GM19239 (cell line): ENCODE measurements at regions not wholly inside any gene's neighbourhood (a gene's known extent, or its start where the extent isn't known, plus 50 kb on each side); places are given as distances from the start of the nearest gene placed in this dataset.
A peak's percentile ranks its signal among the peaks of the same experiment; 100 is the strongest.

ENCODE experiments used
- DNase-seq: peaks from one replicate; pipeline ENCODE4 v3.0.0; 2011; ENCODE audit warnings: low spot score; ENCODE audit not compliant: insufficient read length
- FAIRE-seq: peaks from 2 replicates; lab custom pipeline; 2011; peaks lifted over from hg19 to GRCh38; lab: Jason Lieb, UNC

GRCh38 chr13:74895042-74895796 lies 586.8 kb downstream of the TBC1D4 start:
- no peak for DNase-seq
- FAIRE-seq, result no peak

- DNase-seq, result no peak
- no peak for FAIRE-seq
Observed at GRCh38 chr13:74892096-74892495, 589.9 kb downstream of the TBC1D4 start.

- DNase-seq, result no peak
- no peak for FAIRE-seq
Observed at GRCh38 chr13:74891610-74892009, 590.4 kb downstream of the TBC1D4 start.

DNA sequence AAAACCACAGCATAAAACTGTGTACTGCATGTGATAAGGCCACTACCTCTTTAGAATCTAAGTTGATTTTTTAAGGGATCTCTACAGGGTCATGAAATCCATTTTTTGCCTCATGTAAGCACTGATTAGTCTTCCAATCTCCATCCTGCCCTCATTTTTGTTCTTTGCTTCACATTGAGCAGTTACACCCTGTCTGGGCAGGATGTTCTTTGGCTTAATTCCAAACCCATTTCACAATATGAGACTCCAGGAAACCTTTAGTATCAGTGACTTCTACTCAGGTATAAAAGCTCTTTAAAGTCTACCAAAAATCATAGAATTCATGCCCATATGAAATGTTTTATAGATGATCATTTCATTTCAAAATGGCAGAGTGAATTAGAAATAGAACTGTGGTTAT lies 592.6 kb downstream of the TBC1D4 start:
- DNase-seq, result no peak
- no peak for FAIRE-seq

DNA sequence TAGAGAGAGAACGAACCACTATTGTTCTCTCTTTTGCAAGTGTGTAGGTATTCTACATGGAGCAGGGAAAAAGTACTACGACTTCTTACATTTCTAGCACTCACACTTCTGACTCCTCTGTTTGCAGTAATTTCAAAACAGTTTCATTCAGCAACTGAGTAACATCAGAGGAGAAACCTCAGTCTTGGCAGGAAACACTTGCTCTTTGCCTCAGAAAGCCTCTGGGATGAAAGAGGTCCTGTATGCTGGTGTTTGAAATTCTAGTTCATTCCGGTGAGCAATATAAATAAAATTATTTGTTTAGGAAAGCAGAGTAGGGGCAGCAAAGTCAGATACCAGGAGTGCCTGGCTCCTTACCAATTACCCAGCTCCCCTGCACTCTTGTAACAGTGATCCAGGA lies 595.5 kb downstream of the TBC1D4 start:
- DNase-seq (no peak), FAIRE-seq (no peak)

DNA sequence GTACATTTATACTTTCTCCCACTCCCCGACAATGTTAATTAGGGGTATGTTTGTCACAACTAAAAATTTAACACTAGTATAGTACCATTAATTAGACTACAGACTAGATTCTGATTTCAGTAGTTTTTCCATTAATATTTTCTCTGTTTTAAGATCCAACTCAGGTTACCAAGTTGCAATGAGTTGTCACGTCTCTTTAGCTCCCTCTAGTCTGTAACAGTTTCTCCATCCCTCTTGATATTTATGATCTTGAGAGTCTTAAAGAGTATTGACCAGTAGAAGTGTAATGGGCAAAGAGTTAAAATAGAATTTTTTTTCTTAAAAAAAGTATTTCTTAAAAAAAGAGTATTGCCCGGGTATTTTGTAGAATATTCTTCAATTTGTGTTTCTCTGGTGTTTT lies 598.1 kb downstream of the TBC1D4 start:
- FAIRE-seq (no peak), DNase-seq (no peak)

DNA sequence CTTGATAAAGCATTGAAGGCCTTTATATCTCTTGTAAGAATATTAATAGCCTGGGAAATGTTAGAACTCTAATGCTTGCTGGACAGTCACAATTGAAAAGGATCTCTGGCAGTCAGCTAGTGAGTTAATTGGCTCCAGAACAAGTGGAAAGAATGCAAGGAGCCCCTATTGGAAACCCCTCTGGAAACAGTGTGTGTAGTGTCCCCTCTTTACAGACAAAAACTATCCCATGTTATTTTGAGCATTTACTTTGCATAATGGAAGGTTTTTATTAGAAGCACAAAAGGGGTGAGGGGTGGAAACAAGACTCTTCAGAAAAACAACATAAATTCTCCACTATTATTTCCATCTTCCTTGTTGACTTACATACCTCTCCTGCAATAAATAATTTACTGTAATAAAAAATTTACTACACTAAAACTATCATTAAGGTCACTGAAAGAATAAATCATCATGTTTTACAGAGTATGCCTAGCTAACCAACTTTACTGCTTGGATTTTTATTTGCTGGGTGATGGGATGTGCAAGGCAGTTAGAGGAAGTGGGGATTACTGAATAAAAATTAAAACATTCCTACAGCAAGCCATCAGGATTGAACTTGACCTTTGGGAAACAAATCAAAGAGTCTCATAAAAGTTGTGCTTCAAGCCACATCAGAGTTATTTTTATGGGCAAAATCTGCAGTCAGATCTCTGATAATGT lies 610.4 kb downstream of the TBC1D4 start:
- no peak for FAIRE-seq
- no peak for DNase-seq

GRCh38 chr13:74870865-74871264 lies 611.1 kb downstream of the TBC1D4 start:
- FAIRE-seq (no peak), DNase-seq (no peak)

DNA sequence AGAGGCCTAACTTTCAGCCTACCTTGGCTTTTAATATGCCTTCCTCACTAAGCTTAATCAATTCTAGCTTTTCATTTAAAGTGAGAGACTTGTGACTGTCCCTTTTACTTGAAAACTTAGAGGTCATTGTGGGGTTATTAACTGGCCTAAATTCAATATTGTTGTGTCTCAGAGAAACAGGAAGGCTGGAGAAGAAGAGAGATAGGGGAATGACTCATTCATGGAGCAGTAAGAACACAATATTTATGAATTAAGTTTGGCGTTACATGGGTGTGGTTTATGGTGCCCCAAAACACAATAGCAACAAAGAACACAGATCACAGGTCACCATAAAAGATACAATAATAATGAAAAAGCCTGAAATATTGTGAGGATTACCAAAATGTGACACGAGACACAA lies 612.1 kb downstream of the TBC1D4 start:
- FAIRE-seq (no peak), DNase-seq (no peak)

GRCh38 chr13:74868049-74868448 lies 613.9 kb downstream of the TBC1D4 start:
- no peak for FAIRE-seq
- DNase-seq, result no peak

DNA sequence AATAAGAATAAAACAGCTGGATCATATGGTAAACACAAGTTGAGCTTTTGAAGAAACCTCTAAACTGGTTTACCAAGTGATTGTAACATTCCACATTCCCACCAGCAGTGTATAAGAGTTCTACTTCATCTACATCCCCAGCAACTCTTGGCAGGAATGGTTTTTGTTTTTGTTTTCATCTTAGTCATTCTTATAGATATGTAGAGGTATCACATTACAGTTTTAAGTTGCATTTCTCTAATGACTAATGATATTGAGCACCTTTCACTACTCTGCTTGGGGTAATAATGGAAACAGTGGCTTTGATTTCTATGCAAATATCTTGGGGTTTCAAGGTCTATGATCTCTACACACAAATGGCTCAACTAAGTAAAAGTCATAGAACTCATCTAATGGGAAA lies 614.5 kb downstream of the TBC1D4 start:
- FAIRE-seq (no peak), DNase-seq (no peak)

- peak; percentile 21 for FAIRE-seq
- no peak for DNase-seq
Observed at GRCh38 chr13:74866101-74866500, 615.9 kb downstream of the TBC1D4 start.

DNA sequence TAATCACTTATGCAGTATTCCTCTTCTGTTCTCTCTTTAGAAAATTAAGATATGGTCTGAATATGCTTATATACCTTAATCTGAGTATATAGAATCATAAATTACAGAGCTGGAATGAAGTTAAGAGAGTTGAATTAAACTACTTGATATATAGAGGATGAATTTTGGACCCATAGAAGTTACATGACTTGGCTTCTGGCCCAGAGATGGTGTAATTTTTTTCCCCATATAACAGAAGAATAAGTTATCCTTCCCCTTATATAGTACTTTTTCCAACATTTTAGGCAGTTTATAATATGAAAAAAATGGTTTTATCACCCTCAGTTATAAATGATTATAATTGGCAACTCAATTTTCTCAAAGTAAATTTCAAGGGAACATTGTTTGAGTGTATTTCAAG lies 616.3 kb downstream of the TBC1D4 start:
- no peak for FAIRE-seq
- no peak for DNase-seq

GRCh38 chr13:74860789-74861188 lies 621.2 kb downstream of the TBC1D4 start:
- DNase-seq (no peak), FAIRE-seq (no peak)

DNA sequence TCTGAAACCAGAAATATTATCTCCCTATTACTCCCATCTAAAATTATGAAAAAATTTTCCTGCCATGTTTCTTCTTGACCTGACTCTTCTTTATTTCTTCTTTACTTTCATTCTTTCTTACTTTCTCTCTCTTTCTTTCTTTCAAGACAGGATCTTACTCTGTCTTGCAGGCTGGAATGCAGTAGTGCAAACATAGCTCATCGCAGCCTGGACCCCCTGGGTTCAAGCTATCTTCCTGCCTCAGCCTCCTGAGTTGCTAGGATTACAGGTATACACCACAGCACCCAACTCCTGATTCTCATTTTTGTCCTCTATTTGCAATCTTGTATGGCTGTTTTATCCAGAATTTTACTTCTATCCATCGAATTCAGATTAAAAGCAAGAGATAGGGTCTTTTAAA lies 631.1 kb downstream of the TBC1D4 start:
- no peak for FAIRE-seq
- DNase-seq, result no peak

DNA sequence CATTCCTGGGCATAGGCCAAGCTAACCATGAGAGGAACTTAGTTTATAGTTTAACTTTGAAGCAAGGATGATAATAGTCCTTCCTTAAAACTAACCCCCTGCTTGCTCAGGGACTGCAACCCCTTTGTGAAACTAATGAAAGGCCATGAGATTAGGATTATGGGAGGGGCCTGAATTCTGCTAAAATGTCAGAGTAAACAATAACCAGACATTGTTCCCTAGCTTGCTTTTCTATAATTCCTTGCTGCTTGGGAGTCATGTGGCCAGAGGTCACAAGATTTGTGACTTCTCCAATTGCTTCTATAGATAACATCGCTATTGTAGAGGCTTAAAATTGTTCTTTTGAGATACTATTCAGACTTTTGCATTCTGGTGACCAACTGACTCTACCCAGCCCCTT lies 634.0 kb downstream of the TBC1D4 start:
- FAIRE-seq, result no peak
- DNase-seq, result no peak

GRCh38 chr13:74845806-74846205 lies 636.2 kb downstream of the TBC1D4 start:
- DNase-seq (no peak), FAIRE-seq (no peak)

DNA sequence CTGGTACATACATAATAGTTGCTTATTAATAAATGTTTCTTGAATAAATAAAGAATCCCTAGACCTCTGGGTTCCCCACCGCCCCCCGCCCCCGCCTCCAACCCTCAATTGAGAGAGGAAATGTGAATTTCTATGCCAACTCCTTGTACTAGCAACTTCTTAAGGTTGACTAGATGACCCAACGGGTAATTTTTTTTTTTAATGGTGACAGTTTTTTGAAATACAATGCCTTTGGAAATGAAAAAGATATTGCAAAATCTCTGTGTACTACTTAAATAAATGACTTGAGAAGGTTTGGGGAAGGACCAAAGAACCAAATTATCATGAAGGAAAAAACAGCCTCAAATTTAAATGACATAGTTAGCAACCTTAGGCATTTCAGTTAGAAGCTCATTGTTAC lies 640.3 kb downstream of the TBC1D4 start:
- no peak for FAIRE-seq

GRCh38 chr13:74841123-74841522 lies 640.8 kb downstream of the TBC1D4 start:
- no peak for FAIRE-seq
- DNase-seq, result no peak

More for the DNA sequence above, 640.3 kb downstream of the TBC1D4 start:
- no peak for DNase-seq

DNA sequence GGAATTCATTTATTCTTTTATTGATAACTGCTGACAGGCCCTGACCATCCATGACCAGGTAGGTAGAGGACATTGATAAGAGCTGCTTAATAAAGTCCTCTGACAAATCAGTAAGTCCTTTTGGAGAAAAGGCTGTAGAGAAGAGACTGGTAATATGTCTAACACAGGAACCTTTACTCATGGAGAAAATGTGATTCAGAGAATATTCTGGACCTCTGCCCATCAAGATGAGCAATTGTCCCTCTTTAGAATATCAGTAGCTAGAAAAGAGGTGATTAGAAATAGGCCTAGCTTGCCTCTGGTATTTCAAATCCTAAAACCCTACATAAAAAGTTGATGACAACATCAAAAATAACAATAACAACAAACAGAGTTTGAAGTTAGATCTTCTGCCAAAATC lies 642.3 kb downstream of the TBC1D4 start:
- FAIRE-seq, result no peak
- no peak for DNase-seq

GRCh38 chr13:74838096-74838495 lies 643.9 kb downstream of the TBC1D4 start:
- DNase-seq, result no peak
- no peak for FAIRE-seq

GRCh38 chr13:74836628-74837027 lies 645.3 kb downstream of the TBC1D4 start:
- FAIRE-seq, result no peak
- no peak for DNase-seq
